HG03139 (cell line): ENCODE measurements at regions not wholly inside any gene's neighbourhood (a gene's known extent, or its start where the extent isn't known, plus 50 kb on each side); places are given as distances from the start of the nearest gene placed in this dataset.
"Not testable (repeated sequence)": the region's sequence is repeated elsewhere in the genome, so short reads cannot be mapped to it uniquely, and the experiment has no call there.

ENCODE experiments used
- ATAC-seq: cut with Tn5 transposase; IDR thresholded peaks from one replicate; pipeline ENCODE4 v1.9.1; 2021; ENCODE audit not compliant: unreplicated experiment

GRCh38 chr2:128593518-128593878, 274.8 kb upstream of the HS6ST1 start:
- no peak for ATAC-seq

DNA sequence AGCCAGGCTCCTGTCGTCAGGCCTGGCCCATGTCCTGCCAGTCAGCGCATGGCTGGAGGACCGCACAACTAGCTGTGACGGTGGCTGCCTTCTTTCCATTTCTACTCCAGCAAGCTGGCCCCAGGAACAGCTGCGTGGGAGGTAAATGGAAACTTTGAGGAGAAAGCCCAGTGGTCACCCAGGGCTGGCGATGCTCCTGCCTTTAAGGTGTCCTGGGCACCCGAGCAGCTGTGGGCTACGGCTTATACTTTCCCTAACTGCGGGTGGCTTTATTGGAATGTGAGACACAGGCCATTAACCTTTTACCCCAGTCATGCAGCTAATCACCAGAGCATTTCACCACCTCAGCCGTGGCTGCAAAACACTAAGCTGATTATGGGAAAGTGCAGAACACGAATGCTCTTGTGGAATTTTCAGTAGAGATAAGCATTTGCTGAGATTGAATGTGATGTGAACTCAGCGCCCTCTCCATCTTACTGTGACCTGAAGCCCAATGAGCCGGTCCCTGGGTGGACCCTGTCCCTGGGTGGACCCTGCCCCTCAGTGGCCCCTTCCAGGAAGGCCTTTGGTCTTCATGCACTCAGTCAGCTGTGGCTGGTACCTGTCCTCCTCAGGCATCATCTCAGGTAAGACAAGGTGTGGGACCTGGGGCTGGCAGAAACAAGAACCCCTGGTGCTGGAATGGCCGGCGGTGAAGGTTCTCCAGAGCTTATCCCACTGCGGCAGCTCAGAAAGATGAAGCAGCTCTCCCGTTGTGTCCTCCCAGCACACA, 275.4 kb upstream of the HS6ST1 start:
- ATAC-seq = no peak

DNA sequence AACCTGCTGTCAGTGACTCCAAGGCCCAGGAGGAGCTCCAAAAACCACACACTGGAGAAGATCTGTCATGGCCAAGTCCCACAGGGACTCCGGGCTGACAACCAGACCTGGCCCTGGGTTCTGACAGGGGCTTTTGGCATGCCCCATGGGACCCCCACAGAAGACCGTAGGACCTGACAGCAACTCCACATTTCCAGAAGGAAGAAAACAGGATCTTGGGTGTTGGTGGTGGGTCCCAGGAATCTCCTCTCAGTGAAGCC, 275.9 kb upstream of the HS6ST1 start:
- ATAC-seq = no peak

GRCh38 chr2:128594953-128595677, 276.4 kb upstream of the HS6ST1 start:
- no peak for ATAC-seq

- no peak for ATAC-seq
Observed at GRCh38 chr2:128595763-128596395, 277.2 kb upstream of the HS6ST1 start.

- no peak for ATAC-seq
Observed at GRCh38 chr2:128596396-128597120, 277.9 kb upstream of the HS6ST1 start.

DNA sequence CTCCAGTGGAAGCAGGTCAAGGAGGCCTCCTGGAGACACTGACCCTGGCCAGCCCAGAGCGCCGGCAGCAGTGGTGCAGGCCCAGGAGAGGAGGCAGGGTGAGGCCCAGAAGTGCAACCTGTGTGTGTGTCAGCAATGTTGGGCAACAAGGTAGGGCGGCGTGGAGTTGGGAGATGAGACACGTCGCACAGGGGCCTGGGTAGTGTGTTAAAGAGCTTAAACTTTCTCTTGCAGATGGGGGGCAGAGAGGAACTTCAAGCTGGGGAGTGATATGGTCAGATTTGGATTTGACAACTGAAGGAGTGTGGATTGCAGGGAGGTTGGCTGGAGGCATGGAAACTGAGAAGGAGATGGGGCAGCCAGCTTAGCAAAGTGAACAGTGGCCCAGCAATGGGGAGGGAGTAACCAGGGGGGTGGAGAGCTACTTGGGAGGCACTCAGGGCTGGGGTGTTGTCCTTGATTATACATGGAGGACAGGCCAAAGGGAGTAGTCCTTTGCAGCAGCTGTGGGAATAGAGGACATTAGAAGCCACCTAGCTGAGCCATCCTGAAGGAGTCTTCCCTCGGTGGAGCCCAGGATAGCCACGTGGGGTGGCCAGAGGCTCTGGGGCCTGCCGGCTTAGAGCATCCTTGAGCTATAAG, 278.6 kb upstream of the HS6ST1 start:
- ATAC-seq = no peak

DNA sequence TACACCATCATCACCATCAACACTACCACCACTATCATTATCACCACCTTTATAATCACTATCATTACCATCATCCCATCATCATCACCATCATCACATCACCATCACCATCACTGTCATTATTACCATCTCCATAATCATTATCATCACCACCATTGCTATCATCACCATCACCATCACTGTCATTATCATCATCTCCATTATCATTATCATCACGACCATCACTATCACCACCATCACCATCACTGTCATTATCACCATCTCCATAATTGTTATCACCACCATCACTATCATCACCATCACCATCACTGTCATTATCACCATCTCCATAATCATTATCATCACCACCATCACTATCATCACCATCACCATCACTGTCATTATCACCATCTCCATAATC, 279.6 kb upstream of the HS6ST1 start:
- not testable (repeated sequence) for ATAC-seq

DNA sequence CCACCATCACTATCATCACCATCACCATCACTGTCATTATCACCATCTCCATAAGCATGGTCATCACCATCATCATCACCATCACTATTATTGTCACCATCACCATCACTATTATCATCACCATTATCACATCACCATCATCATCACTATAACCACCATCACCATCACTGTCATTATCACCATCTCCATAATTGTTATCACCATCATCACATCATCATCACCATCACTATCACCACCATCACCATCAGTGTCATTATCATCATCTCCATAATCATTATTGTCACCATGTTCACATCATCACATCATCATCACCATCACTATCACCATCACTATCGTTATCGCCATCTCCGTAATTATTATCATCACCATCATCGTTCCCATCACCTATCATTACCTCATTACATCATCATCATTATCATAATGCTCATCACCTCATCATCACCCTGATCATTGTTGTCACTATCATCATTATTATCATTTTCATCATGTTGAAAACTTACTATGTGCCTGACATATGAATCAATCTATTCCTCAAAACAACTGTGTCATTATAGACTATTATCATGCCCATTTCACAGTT, 280.3 kb upstream of the HS6ST1 start:
- ATAC-seq = no peak

DNA sequence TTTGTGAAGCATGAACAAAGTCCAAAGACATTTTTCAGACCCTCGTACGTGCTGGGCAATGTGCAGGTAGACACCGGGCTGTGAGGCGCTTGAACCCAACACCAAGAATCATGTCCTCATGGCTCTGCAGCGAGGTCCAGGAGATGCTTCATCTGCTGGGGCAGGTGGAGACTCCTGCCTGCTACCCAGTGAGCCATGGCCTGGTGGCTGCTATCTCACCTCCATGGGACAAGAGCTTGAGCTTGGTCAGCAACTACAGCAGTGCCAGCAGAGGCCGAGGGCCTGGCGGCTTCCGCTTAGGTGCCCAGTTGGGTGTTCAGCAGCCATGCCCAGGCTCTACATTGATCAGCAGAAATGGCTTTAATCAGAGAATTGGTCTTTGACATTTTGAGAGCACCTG, 281.0 kb upstream of the HS6ST1 start:
- ATAC-seq = no peak

DNA sequence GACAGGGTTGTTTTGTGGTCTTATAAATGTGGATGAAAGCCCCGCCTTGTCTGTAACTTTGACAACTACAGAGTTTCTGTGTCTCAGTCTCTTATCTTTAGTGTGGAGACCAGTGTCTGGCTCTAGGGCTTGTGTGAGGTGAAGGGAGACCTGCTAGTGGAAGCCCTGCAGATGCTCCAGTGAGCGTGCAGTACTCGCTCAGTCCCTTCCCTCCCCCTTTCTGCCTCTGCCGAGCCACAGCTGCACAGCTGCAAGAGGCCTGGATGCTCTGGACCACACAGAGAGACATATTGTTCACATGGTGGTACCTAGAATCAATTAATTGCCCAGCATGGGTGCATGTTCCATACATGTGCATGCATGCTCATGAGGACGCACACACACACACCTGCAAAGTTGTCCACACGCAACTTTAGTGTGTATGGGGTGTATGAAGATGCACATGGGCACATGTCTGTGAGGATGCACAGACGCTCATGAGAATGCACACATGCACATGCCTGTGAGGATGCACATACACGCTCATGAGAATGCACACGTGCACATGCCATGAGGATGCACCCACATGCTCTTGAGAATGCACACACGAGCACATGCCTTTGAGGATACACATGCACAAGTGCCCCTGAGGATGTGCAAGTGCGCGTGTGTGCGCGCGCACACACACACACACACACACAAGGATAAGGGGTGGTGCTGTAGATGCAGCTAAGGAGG, 282.1 kb upstream of the HS6ST1 start:
- no peak for ATAC-seq

DNA sequence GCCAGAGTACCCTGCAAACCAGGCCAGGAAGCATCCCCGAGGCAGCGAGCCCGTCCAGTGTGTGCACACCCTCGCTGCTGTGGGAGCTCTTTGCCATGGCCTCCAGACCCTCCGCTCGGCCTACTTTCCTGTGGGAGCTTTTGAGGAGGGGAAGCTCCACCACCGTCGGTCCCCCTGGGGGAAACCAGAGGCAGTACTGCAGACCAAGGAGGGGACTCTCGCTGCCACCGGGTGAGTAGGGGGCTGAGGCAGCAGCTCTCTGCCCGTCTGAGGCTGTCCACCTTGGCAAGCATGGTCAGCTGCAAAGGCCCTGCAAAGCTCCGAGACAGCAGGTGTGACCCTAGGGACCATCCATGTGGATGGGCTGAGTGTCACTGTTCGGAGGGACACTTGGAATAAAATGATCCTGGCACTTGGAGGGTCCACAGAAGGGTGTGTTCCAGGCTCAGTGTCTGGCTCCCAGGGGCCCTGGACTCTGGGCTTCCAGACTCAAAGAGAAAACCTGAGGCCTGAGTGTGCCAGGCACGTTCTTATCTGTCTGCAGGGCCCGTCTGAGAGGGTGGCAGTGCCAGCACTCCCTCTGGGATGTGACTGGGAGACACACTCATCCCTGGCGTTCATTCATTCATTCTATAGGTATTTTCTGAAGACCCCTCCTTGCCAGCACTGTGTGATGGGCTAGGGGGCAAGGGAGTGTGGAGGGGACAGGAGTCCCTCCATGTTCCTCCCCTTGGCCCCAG, 282.8 kb upstream of the HS6ST1 start:
- no peak for ATAC-seq

GRCh38 chr2:128602038-128602698, 283.5 kb upstream of the HS6ST1 start:
- no peak for ATAC-seq

GRCh38 chr2:128602699-128603101, 284.0 kb upstream of the HS6ST1 start:
- no peak for ATAC-seq

DNA sequence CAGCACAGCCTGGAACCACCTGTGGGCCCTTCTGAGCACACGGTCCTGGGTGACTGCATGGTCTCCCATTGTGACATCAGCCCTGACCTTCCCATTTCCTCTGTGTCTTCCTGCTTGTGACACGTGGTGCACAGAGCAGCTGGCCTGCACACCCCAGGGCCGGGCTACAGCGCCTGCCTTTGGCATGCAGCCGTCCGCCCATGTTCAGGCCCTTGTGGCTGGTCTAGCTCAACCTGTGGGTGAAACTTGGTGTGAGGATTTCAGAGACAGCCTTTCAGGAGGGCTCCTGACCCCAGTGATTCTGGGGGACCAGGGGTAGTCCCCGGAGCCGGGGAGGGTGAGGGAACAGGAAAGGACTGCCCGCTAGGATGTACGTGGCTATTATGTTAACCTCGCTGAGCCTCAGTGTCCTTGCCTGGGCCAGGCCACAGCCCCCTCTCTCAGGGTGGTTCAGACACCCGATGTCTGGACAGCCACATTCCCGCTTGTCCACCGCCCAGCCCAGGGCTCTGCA, 284.8 kb upstream of the HS6ST1 start:
- no peak for ATAC-seq

- no peak for ATAC-seq
Observed at GRCh38 chr2:128604045-128604444, 285.4 kb upstream of the HS6ST1 start.

DNA sequence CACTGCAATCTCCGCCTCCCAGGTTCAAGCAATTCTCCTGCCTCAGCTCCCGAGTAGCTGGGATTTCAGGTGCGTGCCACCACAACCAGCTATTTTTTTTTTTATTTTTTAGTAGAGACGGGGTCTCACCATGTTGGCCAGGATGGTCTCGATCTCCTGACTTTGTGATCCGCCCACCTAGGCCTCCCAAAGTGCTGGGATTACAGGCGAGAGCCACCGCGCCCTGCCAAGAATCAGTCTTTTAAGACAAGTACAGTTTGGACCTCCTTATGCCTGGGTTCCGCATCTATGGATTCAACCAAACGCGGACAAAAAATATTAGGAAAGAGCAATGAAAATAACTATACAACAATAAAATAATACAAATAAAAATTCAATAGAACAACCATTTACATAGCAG, 285.9 kb upstream of the HS6ST1 start:
- ATAC-seq = not testable (repeated sequence)

GRCh38 chr2:128605421-128605820, 286.8 kb upstream of the HS6ST1 start:
- no peak for ATAC-seq

GRCh38 chr2:128605931-128606330, 287.3 kb upstream of the HS6ST1 start:
- ATAC-seq = no peak
